NCI-H524 (cell line): ENCODE measurements at regions not wholly inside any gene's neighbourhood (a gene's known extent, or its start where the extent isn't known, plus 50 kb on each side); places are given as distances from the start of the nearest gene placed in this dataset.
A peak's percentile ranks its signal among the peaks of the same experiment; 100 is the strongest.
"Not testable (repeated sequence)": the region's sequence is repeated elsewhere in the genome, so short reads cannot be mapped to it uniquely, and the experiment has no call there.

Source experiments
- DNase-seq, 2 experiments: peaks; one replicate each; lab custom pipeline; 2025; lab: John Stamatoyannopoulos, UW

GRCh38 chr1:219433496-219434131 is 179.3 kb downstream of the ZC3H11B start:
- DNase-seq = no peak

DNA sequence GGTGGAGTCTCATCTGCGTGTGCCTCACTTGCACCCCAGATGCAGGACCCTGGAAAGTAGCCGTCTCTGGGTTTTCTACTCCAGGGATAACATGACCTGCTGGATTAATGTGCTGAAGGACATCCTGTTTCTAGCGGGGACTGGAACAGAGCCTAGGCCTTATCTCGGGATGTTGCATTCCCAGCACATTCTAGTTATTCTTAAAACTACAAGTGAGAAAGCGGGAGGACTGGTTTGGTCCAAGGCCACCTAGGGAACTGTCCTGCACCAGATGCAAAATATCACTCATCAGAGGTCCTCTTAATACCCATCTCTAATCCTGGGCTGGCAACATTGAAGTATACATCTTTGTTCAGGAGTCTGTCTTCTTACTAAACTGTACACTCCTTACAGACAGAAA is 179.9 kb downstream of the ZC3H11B start:
- no peak for DNase-seq

DNA sequence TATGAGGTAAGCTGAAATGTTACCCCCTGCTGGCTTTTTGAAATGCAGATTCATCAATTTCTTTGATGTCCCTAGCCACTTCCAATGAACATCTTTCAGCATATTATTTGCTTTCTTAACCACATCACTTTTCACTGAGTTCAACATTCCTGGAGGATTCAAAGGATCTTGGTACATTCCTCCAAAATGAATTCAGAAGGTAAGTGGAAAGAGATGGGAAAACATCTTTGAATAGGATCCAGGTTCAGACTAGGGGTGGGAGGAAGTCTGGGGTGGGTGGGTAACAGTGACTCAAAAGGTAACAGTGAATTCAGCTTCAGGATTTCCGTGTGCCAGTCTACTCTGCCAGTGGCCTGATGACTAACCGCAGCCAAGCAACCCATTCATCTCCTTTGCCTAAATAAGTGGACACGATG is 180.7 kb downstream of the ZC3H11B start:
- DNase-seq = no peak

DNA sequence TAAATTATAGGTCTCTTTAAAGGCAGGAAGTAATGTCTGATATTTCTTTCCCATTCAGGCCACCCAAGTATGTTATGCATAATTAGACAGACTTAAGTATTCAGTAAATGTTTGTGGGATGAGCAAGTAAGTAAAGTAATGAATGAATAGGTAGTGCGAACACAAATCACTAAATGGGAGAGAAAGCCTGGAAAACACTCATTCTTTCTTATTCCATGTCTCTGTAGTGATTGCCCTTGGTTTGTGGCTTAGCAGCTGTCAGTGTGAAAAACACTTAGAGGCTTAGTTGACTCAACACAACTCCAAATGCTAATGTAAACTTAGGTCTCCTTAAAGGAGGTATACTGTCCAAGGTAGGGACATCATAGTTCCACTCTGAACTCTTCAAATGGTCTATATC is 182.5 kb downstream of the ZC3H11B start:
- no peak for DNase-seq

DNA sequence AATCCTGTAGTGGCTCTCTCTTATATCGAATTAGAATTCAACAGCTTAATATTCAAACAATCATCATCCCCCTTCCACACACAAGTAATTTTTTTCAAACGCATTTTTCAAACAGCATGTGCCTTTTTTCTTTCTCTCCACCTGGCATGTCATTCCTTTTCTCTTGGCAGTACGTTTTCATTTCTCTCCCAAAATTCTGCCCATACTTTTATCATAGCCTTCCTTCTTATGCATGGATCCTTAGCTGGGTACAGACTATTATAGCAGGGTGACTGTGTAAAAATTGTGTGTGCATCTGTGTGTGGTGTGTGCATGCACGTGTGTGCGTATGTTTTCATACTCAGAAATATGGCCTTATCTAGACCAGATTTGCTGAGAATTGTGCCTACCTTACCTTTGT is 184.3 kb downstream of the ZC3H11B start:
- DNase-seq = no peak

DNA sequence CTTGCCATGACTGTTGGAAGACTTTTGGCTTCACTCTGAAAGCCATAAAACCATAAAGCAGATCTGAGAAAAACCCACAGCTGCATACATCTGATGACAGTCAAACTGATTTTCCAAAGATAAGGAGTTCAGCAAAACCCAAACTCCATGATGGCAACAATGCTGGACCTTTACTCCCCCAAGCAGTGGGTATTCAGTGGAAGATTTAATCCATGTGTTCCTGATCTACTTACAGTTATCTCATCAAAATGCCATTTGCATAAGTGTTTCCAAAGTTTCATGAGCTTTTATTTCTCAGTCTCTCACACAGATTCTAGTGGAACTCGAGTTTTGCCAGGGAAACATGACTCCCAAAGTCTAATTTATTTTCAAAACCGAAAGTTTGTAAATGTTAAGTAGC is 184.9 kb downstream of the ZC3H11B start:
- DNase-seq = no peak

- DNase-seq = no peak
These were observed 185.5 kb downstream of the ZC3H11B start for GRCh38 chr1:219427403-219427802.

GRCh38 chr1:219422811-219423598 is 189.9 kb downstream of the ZC3H11B start:
- no peak for DNase-seq

GRCh38 chr1:219420913-219421312 is 192.0 kb downstream of the ZC3H11B start:
- DNase-seq = no peak

GRCh38 chr1:219419860-219420259 is 193.0 kb downstream of the ZC3H11B start:
- no peak for DNase-seq

- DNase-seq = no peak
These were observed 193.8 kb downstream of the ZC3H11B start for GRCh38 chr1:219419065-219419464.

GRCh38 chr1:219417610-219418009 is 195.3 kb downstream of the ZC3H11B start:
- DNase-seq = no peak

- DNase-seq = peak; percentile 12 to 60
These were observed 196.2 kb downstream of the ZC3H11B start for GRCh38 chr1:219416598-219417238.

DNA sequence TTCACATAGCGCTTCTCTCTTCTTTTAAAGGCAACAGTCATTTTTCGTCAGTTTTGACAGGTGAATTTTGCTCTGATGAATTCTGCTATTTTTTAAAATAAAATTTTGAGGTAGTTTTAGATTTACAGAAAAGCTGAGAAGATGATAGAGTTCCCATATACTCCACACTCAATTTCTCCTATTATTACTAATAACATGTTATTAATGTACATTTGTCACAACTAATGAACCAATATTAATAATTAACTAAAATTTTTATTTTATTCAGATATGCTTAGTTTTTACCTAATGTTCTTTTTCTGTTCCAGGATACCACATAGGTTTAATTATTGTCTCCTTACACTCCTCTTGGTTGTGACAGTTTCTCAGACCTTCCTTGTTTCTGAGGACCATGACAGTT is 197.0 kb downstream of the ZC3H11B start:
- DNase-seq = no peak

DNA sequence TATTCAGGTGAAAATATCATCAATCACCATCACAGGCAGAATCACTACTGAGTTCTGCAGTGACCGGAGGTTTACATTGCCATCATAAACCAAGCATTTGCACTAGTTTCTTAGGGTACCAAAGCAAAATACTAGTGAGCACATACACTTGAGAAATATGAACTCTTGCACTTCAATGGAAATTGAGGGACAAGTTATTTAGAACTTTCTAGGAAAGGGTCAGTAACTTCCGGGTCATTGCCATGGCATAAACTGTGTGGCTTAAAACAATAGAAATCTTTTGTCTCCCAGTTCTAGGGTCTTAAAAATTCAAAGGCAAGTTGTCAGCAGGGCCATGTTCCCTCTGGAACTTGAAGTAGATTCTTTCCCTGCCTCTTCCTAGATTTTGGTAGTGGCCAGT is 197.5 kb downstream of the ZC3H11B start:
- DNase-seq = no peak

DNA sequence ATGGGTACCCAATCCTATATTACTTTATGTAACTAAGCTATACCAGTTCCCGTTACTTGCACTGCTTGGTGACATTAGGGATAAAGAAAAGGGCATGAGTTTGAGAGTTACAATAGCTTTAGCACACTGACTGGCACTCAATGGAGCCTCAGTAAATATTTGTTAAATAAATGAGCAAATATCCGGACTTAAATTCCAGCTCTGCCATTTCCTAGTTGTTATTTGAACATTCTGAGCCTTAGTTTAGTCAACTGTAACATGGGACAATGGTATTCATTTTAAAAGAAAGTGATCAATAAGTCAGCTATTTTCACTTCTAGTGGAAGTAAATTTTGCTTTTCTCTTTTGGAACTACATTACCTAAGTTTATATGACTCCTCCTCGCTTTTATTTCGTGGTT is 198.7 kb downstream of the ZC3H11B start:
- no peak for DNase-seq

GRCh38 chr1:219413536-219413935 is 199.4 kb downstream of the ZC3H11B start:
- DNase-seq = no peak

- no peak for DNase-seq
These were observed 200.1 kb downstream of the ZC3H11B start for GRCh38 chr1:219412772-219413171.

- DNase-seq = not testable (repeated sequence)
These were observed 202.2 kb downstream of the ZC3H11B start for GRCh38 chr1:219410721-219411120.

DNA sequence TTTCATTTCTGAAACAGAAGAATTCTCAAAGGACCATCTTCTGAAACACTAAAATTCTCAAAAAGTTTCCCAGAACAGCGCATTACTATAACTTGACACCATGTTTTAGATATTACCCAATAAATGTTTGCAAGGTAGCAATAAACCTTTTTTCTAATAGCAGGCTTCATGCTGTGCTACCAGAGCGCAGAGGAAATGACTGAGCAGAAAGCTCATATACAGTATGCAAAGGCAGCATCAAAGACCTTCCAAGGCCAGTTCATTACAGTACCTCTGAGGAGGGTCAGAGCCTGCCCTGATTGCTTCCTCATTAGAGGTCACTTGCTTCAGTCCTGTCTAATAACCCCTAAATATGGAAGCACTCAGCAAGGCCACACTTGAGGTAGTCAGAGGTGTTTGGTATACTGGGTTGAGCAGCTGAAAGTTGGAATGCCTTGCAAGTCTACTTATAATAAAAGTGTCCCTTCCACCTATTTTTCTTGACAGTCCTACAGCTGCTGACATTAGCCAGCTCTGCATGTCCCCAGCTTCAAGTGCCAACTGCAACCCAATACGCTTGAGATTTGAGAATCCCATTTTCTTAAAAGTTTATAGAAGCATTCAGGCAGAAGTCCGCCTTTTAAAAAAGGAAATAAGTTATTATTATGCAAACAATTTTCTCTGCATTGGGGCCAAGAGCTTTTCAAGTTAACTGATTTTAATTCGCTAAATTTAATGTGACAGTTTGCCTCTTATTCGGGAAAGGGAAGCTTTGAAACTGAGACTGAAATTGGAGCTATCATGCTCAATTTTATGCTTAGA is 207.2 kb downstream of the ZC3H11B start:
- DNase-seq = peak; percentile 0 to 22

- DNase-seq = no peak
These were observed 208.3 kb downstream of the ZC3H11B start for GRCh38 chr1:219404629-219405028.

- no peak for DNase-seq
These were observed 210.0 kb downstream of the ZC3H11B start for GRCh38 chr1:219402925-219403324.
